Right renal pelvis (tissue), 4 donors: ENCODE measurements at regions not wholly inside any gene's neighbourhood (a gene's known extent, or its start where the extent isn't known, plus 50 kb on each side); places are given as distances from the start of the nearest gene placed in this dataset.
"Not testable (repeated sequence)": the region's sequence is repeated elsewhere in the genome, so short reads cannot be mapped to it uniquely, and the experiment has no call there.

Experiments
- DNase-seq, 4 donors: peaks; one replicate each; pipeline ENCODE4 v3.0.0-alpha.2; 2013; ENCODE audit warnings: low read depth in 4 of 4, low spot score in 3 of 4, missing footprints in 1 of 4

- DNase-seq: no peak
These were observed 217.7 kb upstream of the SLC35G4 start for GRCh38 chr18:11391661-11392060.

GRCh38 chr18:11388755-11389680 is 220.4 kb upstream of the SLC35G4 start:
- no peak for DNase-seq

GRCh38 chr18:11387880-11388279 is 221.5 kb upstream of the SLC35G4 start:
- no peak for DNase-seq

- no peak for DNase-seq
These were observed 226.0 kb upstream of the SLC35G4 start for GRCh38 chr18:11383381-11383780.

- no peak for DNase-seq
These were observed 228.4 kb upstream of the SLC35G4 start for GRCh38 chr18:11380968-11381367.

- DNase-seq: no peak
These were observed 229.7 kb upstream of the SLC35G4 start for GRCh38 chr18:11379660-11380059.

- no peak for DNase-seq
These were observed 228.6 kb upstream of the PIEZO2 start for GRCh38 chr18:11377766-11378540.

- DNase-seq: no peak
These were observed 222.8 kb upstream of the PIEZO2 start for GRCh38 chr18:11372163-11372562.

GRCh38 chr18:11369556-11369955 is 220.2 kb upstream of the PIEZO2 start:
- DNase-seq: no peak

- no peak for DNase-seq
These were observed 218.7 kb upstream of the PIEZO2 start for GRCh38 chr18:11368020-11368419.

GRCh38 chr18:11367351-11367750 is 218.0 kb upstream of the PIEZO2 start:
- no peak for DNase-seq

GRCh38 chr18:11366410-11366809 is 217.0 kb upstream of the PIEZO2 start:
- no peak for DNase-seq

GRCh38 chr18:11362856-11363255 is 213.5 kb upstream of the PIEZO2 start:
- DNase-seq: no peak

- not testable (repeated sequence) for DNase-seq
These were observed 212.5 kb upstream of the PIEZO2 start for GRCh38 chr18:11361862-11362261.

GRCh38 chr18:11357678-11358077 is 208.3 kb upstream of the PIEZO2 start:
- no peak for DNase-seq

- not testable (repeated sequence) for DNase-seq
These were observed 195.2 kb upstream of the PIEZO2 start for GRCh38 chr18:11344576-11344975.

- DNase-seq: no peak
These were observed 193.7 kb upstream of the PIEZO2 start for GRCh38 chr18:11343096-11343495.

GRCh38 chr18:11342115-11342514 is 192.7 kb upstream of the PIEZO2 start:
- DNase-seq: not testable (repeated sequence)

- DNase-seq: no peak
These were observed 189.9 kb upstream of the PIEZO2 start for GRCh38 chr18:11339188-11339775.

GRCh38 chr18:11336241-11336640 is 186.9 kb upstream of the PIEZO2 start:
- DNase-seq: no peak

GRCh38 chr18:11327391-11328009 is 178.1 kb upstream of the PIEZO2 start:
- no peak for DNase-seq
